Stimulated activated CD8-positive, alpha-beta memory T cell treated with anti-CD3 and anti-CD28 coated beads, Interleukin-15, amount 100 ng/mL, for 4 hours (primary cell): ENCODE measurements at regions not wholly inside any gene's neighbourhood (a gene's known extent, or its start where the extent isn't known, plus 50 kb on each side); places are given as distances from the start of the nearest gene placed in this dataset.
"Not testable (repeated sequence)": the region's sequence is repeated elsewhere in the genome, so short reads cannot be mapped to it uniquely, and the experiment has no call there.

Source experiments
- DNase-seq, 2 donors: peaks; one replicate each; pipeline ENCODE4 v3.0.0-alpha.2; 2020; ENCODE audit warnings: low read depth in 2 of 2

DNA sequence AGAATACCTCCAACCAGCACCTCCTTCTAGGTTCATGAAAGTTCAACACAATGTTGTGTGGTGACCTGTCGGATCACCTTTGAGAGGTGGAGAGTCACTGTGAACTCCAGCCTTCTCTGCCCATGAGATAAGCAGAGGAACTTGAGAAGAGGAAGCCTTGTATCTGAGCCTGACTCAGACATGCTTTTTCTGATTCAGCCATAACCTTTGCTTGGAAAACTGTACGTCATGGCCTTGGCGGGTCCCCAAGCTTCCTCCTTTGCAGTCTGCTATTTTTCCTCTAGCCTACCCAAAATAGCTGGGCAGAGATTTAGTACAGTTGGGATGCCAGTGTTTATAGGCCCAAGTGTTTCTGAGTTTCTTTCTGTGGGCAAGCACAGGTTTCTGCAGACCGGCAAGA lies 274.7 kb downstream of the CETN3 start:
- no peak for DNase-seq

DNA sequence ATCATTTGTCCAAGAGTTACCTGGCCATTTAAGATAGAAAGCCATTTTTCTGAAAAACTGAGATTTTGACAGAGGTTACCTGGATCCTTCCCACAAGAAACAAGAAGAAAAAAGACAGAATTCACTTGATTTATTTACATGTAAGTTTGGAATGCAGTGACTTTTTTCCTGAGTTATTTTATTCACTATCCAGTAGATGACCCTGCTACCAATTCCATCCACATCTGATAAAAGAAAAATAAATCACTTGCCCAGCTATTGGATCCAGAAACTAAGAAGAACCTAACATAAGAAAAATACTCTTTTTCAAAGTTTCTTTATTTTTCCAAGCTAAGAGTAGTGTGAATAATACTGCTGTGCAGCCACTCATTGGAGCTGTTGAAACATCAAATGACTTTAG lies 275.2 kb downstream of the CETN3 start:
- no peak for DNase-seq

DNA sequence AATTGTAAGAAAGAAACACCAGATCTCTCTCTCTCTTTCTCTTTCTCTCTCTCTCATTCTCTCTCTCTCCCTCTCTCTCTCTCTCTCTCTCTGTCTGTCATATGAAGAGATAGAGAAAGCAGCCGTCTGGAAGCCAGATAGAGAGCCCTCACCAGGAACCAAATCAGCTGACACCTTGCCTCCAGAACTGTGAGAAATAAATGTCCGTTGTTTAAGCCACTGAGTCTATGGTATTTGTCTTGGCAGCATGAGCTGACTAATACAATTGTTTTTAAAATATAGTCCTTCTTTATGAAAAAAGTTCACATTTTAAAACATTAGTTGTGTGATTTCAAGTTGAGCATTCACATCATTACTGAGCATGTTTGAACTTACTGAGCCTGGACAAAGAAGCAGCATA lies 275.6 kb downstream of the CETN3 start:
- DNase-seq: no peak

DNA sequence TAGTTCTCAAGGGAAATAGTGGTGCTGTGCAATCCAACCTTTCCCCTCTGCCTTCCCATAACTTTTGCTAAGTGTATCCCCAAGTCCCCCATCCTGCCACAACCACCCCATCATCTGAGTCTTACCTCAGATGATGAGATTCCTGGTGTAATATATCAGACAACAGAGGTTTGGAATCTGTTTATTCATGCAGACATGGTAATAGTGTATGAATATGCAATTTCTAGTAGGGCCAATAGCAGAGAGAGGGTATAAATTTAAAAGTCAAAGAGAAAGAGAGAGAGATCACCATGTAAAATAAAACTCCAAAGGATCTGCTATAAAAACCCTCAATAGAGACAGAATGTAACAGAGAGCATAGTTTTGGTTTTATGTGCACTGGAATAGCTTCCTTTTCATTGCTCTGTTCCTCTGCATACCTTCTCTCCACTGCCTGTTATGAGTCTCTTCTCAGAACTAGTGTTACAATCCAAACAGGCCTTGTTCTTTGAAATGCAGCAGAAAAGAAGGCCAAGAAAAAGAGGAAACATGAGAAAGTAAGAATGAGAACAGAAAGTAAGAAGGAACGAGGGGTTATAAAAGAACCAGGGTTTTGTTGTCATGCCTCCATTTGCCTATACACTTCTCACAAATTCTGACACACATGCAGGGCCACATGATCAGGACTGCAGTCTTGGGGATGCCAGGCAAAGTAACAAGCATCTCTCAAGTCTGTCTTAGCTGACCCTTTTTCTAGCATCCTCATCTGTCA lies 278.0 kb downstream of the CETN3 start:
- DNase-seq: no peak

DNA sequence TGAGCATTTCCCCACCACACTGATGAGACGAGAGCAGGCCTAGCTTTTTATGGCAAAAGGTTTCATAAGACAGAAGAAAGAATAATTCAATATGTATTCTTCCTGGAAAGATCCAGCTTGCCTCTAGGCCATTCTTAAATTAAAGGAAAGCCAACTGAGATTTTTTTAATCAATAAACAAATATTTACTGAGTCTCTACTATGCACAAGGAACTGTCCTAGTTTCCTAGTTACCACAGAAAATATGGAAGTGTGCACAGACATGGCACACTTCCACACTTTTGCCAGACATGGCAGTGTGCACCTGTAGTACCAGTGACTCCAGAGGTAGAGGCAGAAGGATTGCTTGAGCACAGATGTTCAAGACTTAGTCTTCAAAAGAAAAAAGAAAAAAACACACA lies 281.0 kb downstream of the CETN3 start:
- no peak for DNase-seq

DNA sequence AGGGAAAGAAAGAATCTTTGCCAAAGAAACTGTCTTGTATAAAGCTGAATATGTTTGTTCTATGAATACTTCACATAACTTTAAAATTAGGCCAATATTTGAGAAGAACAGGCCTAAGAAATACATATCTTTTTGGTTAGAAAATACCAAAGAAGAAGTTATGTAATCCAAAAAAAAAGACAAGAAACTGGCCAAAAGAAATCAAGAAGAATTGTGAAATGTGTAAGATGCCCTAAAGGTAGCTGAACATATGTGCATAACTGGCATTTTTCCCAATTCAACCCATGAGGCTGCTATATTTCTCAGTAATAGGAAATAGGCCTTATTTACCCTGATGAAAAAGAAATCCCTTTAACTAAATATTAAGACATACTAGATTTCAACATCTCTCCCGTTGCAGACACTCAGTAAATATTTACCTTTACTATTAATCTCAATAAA lies 290.0 kb downstream of the CETN3 start:
- no peak for DNase-seq

DNA sequence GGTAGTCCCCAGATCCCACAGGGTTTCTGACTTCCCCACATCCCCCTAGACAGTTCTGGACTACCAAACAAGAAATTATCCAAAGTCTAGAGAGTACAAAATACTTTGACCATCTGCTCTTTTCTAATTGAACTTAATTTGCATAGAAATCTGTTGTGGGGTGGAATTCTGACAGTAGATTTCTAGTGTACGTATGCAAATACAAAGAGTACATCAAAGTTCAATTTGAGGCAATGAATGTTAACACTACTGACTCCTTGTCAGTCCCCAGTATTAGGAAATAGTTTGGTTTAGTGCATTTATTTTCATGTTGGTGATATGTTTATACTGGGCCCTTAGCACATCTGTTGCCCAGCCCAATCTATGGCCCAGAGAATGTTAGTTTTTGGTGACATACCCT lies 292.6 kb downstream of the CETN3 start:
- DNase-seq: no peak

DNA sequence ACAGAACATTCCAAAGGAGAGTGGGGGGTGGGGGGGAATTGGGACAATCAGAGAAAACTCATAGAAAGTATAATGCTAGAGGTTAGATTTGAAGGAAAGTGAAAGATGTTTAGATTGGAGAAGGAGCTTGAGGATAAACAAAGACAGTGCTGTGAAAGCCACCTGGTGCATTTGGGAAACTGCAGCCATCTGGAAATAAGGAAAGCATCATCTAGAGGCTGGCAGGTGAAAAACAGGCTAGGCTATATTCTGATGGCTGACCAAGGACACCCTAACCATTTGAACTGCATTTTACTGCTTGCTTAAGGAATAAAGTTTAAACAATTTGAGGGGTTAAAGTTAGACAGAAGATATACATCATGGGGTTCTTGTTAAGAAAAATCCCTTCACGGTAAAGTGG lies 296.4 kb downstream of the CETN3 start:
- no peak for DNase-seq

DNA sequence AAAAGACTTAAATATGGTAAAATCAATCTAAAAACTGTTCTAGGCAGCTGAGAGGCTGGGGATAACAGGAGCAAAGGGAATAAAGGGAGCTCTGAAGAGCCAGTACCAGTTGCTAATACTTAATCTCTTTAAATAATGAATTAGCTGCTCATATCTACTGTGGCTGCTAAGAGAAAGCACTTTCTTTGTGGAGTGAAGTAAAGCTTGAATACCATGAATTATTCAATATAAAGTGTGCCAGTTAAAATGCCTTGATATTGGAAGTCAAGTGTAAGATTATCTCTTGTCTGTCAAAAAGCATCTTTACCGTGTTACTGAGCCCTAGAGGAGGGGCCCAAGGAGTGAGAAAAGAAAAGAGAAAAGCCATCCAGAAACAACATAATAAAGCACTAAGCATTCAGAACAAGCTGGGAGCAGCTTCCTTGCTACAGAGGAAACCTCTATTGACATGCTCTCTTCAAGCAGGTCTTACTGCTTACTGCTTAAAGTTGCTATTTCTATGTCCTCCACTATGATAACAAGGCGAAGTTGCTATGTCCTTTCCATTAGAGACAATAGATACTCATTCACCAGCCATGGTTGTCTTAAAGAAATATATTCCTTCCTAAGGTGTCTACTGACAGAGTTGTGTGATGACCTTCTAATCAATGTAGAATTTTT lies 297.4 kb downstream of the CETN3 start:
- DNase-seq: no peak

DNA sequence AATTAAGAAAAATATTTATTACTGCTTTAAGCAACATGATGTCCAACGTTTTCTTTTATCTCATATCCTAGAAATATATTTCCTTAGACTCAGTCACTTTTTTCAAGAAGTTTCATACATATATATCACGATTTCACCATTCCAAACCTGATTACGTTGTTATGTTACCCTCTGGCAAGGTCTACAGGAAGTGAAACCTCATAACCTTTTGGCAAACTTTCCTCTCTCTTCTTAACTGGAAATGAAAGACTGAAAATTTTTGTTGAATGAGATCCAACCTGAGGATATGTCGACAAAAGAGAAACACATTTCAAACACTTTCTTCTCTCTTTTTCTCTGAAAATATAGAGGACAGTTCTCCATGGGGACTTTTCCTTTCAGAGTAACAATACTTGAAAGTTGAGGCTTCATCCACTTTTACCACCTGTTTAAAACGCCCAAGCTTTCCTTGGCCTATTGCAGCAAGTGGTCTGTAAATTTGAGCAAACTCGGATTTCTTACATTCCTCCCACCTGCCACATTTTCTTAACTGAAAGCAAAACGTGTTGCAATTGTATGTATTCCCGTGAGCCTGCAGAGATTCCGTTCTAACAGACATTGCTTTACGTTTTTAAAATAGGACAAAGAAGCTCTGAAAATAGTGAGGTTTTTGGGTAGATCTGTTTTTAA lies 298.1 kb downstream of the CETN3 start:
- DNase-seq: no peak

DNA sequence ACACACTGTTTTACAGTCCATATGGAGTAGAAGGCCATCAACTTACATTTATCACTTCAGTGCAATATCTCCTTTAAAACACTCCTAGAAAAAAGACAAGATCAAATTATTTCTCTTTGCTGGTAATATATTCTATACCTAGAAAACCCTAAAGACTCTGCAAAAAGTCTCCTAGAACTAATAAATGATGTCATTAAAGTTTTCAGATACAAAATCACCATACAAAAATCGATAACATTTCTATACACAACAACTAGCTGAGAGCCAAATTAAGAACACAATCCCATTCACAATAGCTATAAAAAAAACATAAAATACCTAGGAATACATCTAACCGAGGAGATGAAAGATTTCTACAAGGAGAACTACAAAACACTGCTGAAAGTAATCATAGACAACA lies 300.3 kb downstream of the CETN3 start:
- DNase-seq: no peak

DNA sequence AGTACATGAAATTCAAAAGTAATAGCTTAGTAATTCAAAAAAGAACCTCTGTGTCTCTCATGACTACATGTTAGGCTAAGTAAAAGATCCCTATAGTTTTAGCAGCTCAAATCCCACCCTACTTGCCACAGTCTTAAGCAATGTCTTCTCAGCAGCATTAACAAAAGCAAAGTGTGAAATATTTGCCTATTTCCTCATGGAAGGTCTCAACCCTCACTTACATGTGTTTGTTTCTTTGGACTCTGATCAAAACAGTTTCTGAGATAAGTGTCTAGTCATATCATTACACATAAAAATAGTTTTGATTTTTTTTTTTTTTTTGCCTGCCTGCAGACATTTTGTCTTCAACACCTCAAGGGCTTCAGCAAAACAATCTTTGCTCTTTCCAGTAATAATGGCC lies 310.5 kb downstream of the CETN3 start:
- no peak for DNase-seq

DNA sequence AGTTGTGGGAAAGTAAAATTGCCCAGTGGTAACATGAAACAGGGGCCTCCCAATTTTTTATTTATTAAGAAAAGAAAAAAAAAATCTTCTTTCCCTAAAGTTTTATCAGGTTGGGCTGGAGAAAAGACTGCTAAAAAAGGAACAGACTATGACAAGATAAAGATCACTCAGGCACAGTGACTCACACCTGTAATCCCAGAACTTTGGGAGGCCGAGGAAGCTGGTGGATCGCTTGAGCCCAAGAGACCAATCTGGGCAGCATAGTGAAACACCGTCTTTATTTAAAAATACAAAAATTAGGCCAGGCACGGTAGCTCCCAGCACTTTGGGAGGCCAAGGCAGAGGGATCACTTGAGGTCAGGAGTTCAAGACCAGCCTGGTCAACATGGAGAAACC lies 312.5 kb downstream of the CETN3 start:
- no peak for DNase-seq

DNA sequence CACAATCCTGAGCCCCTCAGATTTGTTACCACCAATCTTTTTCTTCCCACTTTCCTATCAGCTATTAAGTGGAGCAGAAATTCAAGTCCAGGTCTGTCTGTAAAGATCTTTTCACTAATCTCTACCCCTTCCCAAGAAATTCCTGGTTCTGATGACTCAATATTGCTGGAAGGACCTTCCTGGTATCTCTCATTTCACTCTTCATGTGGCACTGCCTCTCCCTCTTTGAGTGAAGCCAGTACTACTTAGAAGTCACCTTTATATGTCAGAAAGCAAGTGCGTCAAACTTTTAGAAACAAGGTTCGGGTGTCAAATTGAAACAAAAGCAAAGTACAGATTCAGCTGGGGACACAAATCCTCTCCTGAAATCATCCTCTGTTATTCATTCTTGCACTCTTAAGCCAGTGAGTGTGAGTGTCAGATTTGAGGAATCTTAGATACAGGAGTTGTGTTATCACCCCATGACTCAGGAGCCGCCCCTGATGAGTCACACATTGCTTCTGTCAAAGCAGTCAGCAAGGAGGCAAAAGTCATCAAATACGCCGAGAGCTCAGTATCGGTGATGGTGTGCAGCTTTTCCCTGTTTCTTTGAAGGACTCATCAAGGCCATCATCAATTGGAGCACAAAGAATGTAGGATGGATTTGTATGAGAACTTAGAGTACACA lies 313.0 kb downstream of the CETN3 start:
- DNase-seq: no peak

DNA sequence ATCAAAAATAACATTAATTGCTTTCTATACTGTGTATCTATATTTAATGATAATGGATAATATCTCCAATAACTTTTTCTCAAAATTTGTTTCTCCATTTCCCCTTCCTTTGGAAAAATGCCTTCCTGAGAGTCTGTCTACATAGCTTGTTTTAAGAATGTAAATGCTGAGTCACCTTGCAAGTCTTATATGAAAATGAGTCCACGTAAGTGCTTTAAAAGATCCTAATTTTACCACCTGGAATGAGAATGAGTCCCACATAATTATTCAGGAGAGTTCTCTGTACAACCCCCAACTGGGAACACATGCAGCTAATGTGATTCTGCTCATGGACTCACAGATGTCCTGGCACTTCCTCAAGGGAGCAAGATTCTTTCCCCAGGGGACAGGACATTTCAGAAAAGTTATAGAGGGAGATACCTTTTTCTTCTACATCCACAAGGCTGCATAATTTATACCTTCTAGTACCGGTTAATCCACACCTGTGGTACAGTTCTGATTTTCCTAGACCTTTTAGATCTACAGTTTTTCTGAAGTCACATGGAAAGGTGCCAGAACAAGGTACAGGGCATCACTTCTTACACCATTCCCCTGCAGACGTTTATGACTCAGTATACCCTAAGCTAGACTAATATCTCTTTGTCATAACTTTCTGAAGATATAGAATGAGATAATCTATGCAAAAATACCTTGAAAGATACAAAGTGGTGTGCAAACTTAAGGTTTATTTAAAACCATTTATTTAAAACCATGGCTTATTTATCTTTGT lies 314.1 kb downstream of the CETN3 start:
- no peak for DNase-seq

DNA sequence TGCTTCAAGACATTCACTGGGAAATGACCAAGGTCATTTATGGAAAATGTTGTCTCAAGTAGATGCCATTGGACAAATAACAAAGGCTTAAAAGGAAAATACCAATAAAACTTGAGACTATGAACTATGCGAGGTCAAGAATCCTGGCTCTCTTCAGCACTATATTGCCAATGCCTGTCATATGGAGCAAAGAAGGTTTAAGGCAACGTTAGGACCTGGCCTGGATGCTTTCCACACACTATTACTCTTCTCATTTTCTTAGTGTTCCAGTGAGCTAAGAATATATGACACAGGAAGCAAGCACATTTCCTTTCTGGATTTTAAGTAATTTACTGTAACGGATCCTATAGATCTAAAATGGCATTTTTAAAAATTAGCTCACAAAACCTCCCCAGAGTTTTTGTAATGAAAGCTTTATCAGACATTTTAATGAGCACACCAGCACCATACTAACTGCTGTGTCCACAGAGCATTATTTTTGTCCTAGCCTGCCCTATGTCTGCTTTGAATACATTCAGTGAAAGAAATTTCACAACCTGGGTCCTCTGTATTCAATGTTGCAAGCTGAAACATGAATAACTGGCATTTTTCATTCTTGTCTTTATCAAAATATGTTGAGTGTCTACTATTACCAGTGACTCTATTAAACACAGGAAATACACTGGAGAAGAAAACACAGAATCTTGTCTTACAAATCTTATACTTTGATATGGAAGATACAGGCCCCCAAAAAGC lies 315.6 kb downstream of the CETN3 start:
- no peak for DNase-seq

DNA sequence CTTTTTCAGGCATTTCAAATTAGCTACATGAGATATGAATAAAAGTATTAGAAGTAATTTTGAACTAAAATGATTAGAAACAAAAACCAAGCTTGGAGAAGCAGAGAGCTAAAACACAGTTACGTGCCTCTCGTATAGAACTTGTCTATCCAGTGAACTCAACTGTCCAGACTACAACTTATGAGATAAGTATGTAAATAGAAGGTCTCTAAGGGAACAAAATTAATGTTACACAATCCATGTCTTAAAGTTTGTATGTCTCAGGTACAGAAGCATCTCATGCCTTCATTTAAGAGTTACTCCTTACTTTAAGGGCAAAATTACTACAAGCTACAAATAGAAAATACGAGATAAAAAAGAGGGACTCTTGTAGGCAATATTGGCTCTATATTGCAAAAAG lies 316.8 kb downstream of the CETN3 start:
- no peak for DNase-seq

DNA sequence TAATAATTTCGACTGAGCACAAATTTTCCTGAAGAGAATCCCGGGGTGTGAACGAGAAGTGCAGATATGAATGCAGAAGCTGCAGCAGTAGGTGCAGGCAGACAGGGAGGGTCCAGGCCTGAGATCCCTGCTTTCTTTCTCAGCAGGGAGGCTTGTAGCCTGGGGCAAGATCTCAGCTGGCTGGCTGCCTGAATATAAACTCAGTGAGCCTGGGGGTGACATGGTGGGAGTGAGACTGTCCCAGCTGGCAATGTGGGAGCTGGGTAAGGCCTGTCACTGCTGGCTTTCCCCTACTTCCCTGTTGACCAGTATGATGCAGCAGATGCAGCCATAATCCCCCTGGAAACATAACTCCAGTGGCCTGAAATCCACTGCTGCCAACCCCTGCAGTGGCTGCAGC lies 325.2 kb downstream of the CETN3 start:
- no peak for DNase-seq

DNA sequence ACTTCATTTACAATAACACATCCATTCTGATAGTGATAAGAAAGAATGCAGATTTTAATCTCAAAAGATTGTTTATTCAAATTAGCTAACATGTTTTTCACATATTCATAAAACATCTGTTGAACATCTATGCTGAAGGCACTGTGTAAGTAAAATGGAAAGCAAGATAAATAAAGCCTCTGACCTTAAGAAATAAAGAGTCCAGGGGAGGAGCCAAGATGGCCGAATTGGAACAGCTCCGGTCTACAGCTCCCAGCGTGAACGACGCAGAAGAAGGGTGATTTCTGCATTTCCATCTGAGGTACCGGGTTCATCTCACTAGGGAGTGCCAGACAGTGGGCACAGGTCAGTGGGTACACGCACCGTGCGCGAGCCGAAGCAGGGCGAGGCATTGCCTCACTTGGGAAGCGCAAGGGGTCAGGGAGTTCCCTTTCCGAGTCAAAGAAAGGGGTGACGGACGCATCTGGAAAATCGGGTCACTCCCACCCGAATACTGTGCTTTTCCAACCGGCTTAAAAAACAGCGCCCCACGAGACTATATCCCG lies 336.5 kb downstream of the CETN3 start:
- DNase-seq: not testable (repeated sequence)

DNA sequence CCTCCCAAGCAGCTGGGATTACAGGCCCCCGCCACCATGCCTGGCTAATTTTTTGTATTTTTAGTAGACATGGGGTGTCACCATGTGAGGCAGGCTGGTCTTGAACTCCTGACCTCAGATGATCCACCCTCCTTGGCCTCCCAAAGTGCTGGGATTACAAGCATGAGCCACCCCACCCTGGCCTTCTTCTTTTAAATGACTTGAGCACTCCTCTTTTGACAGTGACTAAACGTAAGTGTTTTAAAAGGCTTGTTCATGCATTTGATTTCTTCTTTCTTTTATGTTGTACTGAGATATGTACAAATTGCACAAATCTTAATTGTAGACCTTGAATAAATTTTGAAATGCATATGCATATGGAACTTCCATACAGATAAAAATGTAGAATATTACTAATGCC lies 337.9 kb downstream of the CETN3 start:
- no peak for DNase-seq

DNA sequence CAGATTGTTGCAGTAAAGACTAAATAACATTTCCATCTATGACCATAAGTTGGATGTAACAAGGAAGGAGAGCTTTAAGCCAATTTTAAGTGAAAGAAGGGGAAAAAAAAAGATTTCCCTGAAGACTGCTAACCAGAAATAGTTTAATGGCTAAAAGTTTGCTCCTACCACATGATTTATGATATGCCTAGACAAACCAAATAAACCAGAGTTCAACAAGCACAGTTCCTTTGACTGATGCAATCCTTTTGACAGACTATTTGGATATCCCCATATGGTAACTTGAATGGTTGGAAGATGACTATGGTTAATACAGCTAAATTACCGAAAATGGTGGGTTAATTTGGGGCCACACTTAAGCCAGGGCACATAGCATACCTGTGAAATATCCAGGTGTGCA lies 338.5 kb downstream of the CETN3 start:
- no peak for DNase-seq
